ENCODE measurements at regions not wholly inside any gene's neighbourhood (a gene's known extent, or its start where the extent isn't known, plus 50 kb on each side); places are given as distances from the start of the nearest gene placed in this dataset.

GRCh38 chr1:56304975-56305374 is 274.4 kb downstream of the PLPP3 start:
- no peak for DNase-seq

GRCh38 chr1:56303805-56304204 is 275.6 kb downstream of the PLPP3 start:
- DNase-seq = no peak

DNA sequence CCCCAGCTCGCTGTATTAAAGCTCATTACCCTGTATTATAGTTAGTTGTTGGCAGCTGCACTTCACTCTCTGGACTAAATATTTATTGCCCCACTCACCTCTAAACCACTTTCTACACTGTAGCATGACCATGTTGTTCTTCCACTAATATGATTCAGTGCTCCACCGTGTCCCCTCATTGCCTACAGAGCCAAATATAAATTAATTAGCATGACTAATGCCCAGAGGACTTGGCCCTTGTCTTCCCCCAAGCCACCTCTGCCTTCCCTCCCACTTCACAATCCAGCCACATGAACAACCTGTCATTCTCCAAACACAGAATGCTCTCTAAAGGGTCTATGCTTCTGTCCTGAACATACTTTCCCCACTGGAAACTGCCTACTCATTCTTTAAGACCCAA is 276.5 kb downstream of the PLPP3 start:
- no peak for DNase-seq

- no peak for DNase-seq
Measured at GRCh38 chr1:56301791-56302190, 277.6 kb downstream of the PLPP3 start.

- DNase-seq = no peak
Measured at GRCh38 chr1:56300836-56301235, 278.5 kb downstream of the PLPP3 start.

- no peak for DNase-seq
Measured at GRCh38 chr1:56298866-56299265, 280.5 kb downstream of the PLPP3 start.

DNA sequence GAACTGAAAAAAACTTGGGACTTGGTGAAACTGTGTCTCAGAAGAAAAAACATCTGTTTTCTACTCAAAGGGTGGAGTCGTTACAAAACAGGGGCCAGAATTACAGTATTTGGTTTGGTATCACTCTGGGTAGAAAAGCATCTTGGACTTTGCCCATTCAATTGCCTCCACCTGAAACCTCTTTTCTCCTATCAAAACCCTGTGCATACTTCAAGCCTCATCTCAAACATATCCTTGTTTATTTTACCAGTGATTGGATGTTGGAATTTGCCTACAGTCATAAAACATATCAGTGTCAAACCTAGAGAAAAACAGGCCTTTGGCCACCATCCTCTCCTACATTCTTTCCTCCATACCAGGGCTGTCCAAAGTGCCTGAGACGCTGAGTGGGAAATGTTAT is 281.5 kb downstream of the PLPP3 start:
- DNase-seq = no peak

DNA sequence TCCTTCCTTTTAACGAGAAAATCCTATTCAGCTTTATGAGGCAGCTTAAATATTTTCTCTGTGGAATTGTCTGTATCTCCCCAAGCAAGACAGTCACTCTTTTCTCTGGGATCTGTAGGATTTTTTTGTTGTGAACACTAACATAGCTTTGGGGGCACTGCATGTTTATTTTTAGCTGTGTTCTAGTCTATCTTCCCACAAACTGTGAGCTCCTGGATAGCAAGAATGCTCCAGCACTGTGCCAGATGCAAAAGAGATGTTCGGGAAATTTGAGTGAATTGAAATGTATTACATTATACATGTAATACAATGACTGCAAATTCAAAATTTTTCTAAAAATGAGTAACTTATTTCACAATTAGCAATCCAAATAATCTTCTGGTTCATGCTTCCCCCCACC is 282.2 kb downstream of the PLPP3 start:
- DNase-seq = no peak

DNA sequence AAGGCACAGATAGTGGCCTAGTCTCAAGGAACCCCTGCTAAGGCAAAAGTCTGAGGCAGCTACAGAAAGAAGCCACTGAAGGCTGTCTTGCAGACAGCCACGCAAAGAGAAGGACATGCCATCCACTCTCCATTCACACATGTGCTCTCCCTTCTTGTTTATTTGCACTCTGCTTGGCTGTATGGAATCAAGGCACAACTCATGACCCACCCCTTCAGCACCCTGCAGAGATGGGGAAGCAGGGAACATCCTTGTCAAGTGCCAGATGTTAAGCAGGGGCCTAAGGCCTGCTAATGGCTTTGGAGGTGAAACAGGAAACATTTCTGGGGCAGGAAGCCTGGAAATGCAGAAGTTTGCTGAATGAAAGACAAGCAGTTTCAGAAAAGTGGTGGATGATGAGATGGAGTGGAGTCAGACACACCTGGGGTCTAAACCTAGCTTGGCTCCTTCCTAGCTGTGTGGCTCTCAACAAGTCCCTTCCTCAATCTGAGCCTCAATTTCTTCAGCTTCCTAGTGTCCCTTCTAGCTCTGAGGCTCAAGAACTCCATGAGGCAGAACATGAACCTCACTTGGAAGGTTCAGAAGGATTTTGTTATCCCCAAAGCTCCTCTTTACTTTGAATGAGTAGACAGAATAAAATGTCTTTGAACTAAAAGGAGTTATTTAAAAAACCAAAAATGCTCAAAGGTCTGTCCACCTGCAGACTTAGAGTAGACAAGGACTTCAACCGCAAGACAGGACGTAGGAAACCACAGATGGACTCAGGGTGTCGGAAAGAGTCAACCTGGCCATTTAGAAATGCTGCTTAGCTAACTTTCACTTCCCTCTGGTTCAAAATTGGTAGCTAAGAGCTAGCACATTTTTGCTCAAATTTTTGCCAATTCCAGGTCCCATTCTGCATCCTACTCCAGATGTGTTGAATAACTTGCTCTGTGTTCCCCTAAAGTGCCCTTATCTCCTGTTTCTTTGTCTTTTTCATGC is 283.1 kb downstream of the PLPP3 start:
- DNase-seq = no peak

- DNase-seq = no peak
Measured at GRCh38 chr1:56291374-56291919, 287.9 kb downstream of the PLPP3 start.

- no peak for DNase-seq
Measured at GRCh38 chr1:56289260-56289659, 290.1 kb downstream of the PLPP3 start.

DNA sequence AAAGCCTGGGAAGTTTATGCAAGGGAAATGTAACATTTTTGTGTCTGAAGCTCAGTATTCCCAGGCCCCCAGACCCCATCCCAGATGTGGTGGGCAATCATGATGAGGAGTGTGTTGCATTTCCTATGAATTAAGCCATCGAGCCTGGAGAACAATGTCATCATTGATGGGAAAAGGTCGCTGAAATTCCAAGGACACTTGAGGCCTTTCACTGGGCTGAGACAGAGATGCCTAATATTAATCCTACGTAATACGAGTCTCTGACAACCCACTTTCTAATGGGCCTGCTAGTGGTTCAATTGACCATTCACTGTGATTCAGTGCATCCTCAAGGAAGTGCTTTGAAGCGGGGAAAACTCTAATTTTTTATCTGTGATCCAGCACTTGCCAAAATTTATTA is 291.6 kb downstream of the PLPP3 start:
- no peak for DNase-seq

- DNase-seq = no peak
Measured at GRCh38 chr1:56286956-56287355, 292.4 kb downstream of the PLPP3 start.

DNA sequence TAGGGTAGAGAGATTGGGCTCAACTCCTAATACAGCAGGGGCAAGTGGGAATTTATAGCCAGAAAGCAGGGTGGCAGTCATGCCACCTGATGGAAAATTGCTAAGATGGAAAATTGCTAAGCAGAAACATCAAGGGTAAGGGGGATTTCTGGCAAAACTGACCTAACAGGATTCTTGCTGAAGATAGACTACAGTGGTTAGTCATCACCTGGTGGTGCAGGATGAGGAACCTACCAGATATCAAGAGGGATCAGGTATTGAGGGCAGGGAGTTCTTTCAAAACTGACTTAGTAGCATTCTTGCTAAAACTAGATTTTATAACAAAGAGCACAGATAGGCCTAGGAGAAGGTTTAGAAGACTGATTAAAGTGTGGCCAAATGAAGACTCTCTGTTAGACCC is 292.9 kb downstream of the PLPP3 start:
- no peak for DNase-seq

DNA sequence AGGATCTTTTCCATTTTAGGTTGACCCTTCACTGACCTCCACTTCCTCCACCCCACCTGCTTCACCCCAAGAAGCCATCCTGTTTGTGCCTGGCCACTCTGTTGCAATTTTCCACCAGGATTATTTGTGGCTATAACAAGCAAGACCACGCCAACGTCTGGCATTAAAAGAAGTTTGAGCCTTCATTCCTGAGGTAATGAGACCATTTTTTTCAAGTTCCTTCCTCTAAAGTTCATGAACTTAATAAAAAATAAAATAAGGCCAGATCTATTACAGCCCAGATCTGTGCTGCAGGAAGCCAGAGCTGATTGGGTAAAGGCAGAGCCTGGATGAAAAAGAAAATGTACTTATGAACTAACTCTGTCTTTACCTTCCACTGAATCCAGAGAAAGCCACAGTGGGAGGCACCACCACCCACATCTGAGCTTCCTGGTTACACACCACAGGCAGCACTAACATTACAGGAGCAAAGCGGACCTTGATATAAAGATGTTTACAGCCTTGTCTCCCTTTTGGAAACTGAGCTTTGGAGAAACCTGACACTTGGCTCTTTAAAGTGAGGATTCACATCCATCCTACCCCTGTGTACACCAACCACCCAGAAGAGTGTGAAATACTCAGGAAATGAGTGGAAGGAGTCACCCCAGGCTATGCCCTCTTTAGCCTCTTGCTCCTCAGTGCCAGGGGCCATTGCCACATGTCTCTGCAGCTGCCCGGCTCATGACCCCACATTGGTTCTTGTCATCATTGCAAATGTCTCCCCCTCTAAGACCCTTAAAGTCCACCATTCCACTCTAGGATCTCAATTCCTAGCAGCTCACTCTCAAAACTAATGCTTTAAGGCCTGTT is 293.6 kb downstream of the PLPP3 start:
- DNase-seq = no peak

DNA sequence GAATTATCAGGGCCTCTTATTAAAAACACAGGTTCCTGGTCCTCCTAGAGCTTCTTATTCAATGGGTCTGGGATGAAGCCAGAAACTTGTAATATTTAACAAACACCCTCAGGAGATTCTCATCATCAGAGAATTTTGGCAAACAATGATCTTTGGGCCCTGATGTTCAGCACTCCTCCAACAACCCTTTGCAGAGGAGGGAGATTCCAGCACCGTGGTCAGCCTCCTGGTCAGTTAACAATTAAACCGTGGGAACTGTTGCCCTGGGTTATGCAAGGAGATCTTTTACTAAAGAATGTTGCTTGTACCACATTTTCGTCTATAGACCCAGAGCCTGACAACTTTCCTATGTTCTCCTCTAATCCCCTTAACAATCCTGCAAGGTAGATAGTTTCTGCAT is 294.4 kb downstream of the PLPP3 start:
- no peak for DNase-seq

GRCh38 chr1:56278061-56278460 is 301.3 kb downstream of the PLPP3 start:
- DNase-seq = no peak

GRCh38 chr1:56268519-56269140 is 310.7 kb downstream of the PLPP3 start:
- DNase-seq = no peak

- DNase-seq = no peak
Measured at GRCh38 chr1:56267611-56268010, 311.8 kb downstream of the PLPP3 start.

- no peak for DNase-seq
Measured at GRCh38 chr1:56266359-56266758, 313.0 kb downstream of the PLPP3 start.

DNA sequence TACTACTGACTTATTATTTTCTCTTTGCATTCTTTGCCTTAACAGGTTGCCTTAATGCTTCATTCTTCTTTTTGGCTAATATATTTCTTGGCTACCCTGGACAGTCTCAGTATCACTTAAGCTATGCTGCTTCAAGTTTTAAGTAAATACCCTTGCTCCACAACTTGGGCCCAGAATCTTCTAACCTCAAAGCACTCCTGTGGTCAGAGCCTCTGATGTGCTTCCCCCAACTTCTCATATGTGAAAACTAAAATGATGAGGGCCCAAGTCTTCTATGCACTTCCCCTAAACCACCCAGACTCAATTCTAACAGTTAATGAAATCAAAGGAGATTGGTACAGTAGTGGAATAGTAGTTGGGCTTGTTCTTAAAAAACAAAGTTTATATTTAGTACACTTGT is 314.1 kb downstream of the PLPP3 start:
- DNase-seq = no peak

- DNase-seq = no peak
Measured at GRCh38 chr1:56263908-56264307, 315.5 kb downstream of the PLPP3 start.

DNA sequence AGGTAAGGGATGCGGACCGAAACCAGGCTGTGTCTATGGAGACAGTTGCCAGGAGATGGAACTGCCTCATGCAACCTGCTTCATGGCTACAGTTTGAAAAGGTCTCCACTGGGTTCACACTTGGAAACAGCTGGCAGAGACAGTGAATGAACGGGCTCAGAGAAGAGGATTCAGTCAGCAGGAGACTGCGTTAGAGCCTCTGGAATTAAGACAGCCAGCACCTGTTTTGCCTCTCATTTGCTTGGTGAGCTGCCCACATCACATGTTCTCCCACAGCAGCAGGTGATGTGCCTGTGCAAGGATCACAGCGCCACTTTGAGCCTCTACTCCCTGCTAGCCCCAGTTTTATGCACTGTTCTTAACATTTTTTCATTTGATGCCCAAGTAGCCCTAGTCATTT is 321.0 kb downstream of the PLPP3 start:
- no peak for DNase-seq

Data from activated CD4-positive, alpha-beta T cell treated with anti-CD3 and anti-CD28 coated beads, Interleukin-10, Interleukin-2, amounts not matched to agents 100 ng/mL and 50 ng/mL, durations not matched to agents 16 hours and 8 hours (primary cell).